ENCODE measurements at regions not wholly inside any gene's neighbourhood (a gene's known extent, or its start where the extent isn't known, plus 50 kb on each side); places are given as distances from the start of the nearest gene placed in this dataset.

- no peaks in the 10 kb centered on the region for H3K27me3 ChIP-seq (ENCODE audit: control insufficient read depth, extremely low read depth, insufficient read depth, low read length)
- TF ChIP-seq, protein P1, sequence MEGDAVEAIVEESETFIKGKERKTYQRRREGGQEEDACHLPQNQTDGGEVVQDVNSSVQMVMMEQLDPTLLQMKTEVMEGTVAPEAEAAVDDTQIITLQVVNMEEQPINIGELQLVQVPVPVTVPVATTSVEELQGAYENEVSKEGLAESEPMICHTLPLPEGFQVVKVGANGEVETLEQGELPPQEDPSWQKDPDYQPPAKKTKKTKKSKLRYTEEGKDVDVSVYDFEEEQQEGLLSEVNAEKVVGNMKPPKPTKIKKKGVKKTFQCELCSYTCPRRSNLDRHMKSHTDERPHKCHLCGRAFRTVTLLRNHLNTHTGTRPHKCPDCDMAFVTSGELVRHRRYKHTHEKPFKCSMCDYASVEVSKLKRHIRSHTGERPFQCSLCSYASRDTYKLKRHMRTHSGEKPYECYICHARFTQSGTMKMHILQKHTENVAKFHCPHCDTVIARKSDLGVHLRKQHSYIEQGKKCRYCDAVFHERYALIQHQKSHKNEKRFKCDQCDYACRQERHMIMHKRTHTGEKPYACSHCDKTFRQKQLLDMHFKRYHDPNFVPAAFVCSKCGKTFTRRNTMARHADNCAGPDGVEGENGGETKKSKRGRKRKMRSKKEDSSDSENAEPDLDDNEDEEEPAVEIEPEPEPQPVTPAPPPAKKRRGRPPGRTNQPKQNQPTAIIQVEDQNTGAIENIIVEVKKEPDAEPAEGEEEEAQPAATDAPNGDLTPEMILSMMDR (optimal IDR thresholded peaks at IDR 0.05 in 1 of 3, IDR thresholded peaks at IDR 0.05 in 1 of 3, conservative IDR thresholded peaks at IDR 0.05 in 1 of 3; ENCODE audit: extremely low read depth in 1 of 3, insufficient read depth in 2 of 3, low read length in 3 of 3): no peak
- TF ChIP-seq EZH2 (IDR thresholded peaks at IDR 0.05; ENCODE audit: low read length): no peak
- no peak overlapping the region for H3K4me3 ChIP-seq (ENCODE audit: control insufficient read depth in 2 of 3, extremely low read depth in 1 of 3, insufficient read depth in 2 of 3, low read depth in 1 of 3, low read length in 3 of 3)
- FAIRE-seq (no peak), DNase-seq (ENCODE audit: low read depth, low spot score) (no peak)
- no peaks in the 10 kb centered on the region for H3K79me2 ChIP-seq (ENCODE audit: control insufficient read depth, insufficient read depth, low read length)
- no peak overlapping the region for H2AFZ ChIP-seq (ENCODE audit: control insufficient read depth, low read length)
- H3K36me3 ChIP-seq (ENCODE audit: control insufficient read depth in 2 of 2, extremely low read depth in 1 of 2, insufficient read depth in 2 of 2, low read length in 2 of 2): no peaks in the 10 kb centered on the region
- H3K9ac ChIP-seq (ENCODE audit: control insufficient read depth, extremely low read depth, insufficient read depth, low read length): no peak overlapping the region
- H3K9me1 ChIP-seq (ENCODE audit: control insufficient read depth, extremely low read depth, insufficient read depth, low read length): no peaks in the 10 kb centered on the region
- no peaks in the 10 kb centered on the region for H3K4me1 ChIP-seq (ENCODE audit: control insufficient read depth, extremely low read depth, insufficient read depth, low read length)
- no peak overlapping the region for H3K4me2 ChIP-seq (ENCODE audit: control insufficient read depth, extremely low read depth, insufficient read depth, low read depth, low read length)
- no peaks in the 10 kb centered on the region for H3K9me3 ChIP-seq (ENCODE audit: control insufficient read depth, low read depth, low read length)
- no peaks in the 10 kb centered on the region for H4K20me1 ChIP-seq (ENCODE audit: control insufficient read depth, extremely low read depth, insufficient read depth, low read length)
- H3K27ac ChIP-seq (ENCODE audit: control insufficient read depth, insufficient read depth, low read length): no peak overlapping the region
- dilution Hi-C loops (cut with MboI; ENCODE audit: extremely low pct_ligation_motif_present, low sequenced_read_pairs): no loop called here
Observed at GRCh38 chr17:5862395-5862794, 207.8 kb upstream of the WSCD1 start.

GRCh38 chr17:5864741-5865657 is 205.2 kb upstream of the WSCD1 start:
- FAIRE-seq (no peak), DNase-seq (ENCODE audit: low read depth, low spot score) (no peak)
- no peak overlapping the region for H3K27ac ChIP-seq (ENCODE audit: control insufficient read depth, insufficient read depth, low read length)
- dilution Hi-C loops (cut with MboI; ENCODE audit: extremely low pct_ligation_motif_present, low sequenced_read_pairs): no loop called here
- no peak overlapping the region for H3K4me2 ChIP-seq (ENCODE audit: control insufficient read depth, extremely low read depth, insufficient read depth, low read depth, low read length)
- H2AFZ ChIP-seq (ENCODE audit: control insufficient read depth, low read length): no peak overlapping the region
- no peaks in the 10 kb centered on the region for H3K9me3 ChIP-seq (ENCODE audit: control insufficient read depth, low read depth, low read length)
- TF ChIP-seq EZH2 (IDR thresholded peaks at IDR 0.05; ENCODE audit: low read length): no peak
- TF ChIP-seq, protein P1 (optimal IDR thresholded peaks at IDR 0.05 in 1 of 3, IDR thresholded peaks at IDR 0.05 in 1 of 3, conservative IDR thresholded peaks at IDR 0.05 in 1 of 3; ENCODE audit: extremely low read depth in 1 of 3, insufficient read depth in 2 of 3, low read length in 3 of 3): no peak
- no peaks in the 10 kb centered on the region for H3K36me3 ChIP-seq (ENCODE audit: control insufficient read depth in 2 of 2, extremely low read depth in 1 of 2, insufficient read depth in 2 of 2, low read length in 2 of 2)
- H3K4me3 ChIP-seq (ENCODE audit: control insufficient read depth in 2 of 3, extremely low read depth in 1 of 3, insufficient read depth in 2 of 3, low read depth in 1 of 3, low read length in 3 of 3): no peak overlapping the region
- no peaks in the 10 kb centered on the region for H3K79me2 ChIP-seq (ENCODE audit: control insufficient read depth, insufficient read depth, low read length)
- no peaks in the 10 kb centered on the region for H3K9me1 ChIP-seq (ENCODE audit: control insufficient read depth, extremely low read depth, insufficient read depth, low read length)
- H3K9ac ChIP-seq (ENCODE audit: control insufficient read depth, extremely low read depth, insufficient read depth, low read length): no peak overlapping the region
- no peaks in the 10 kb centered on the region for H3K4me1 ChIP-seq (ENCODE audit: control insufficient read depth, extremely low read depth, insufficient read depth, low read length)
- no peaks in the 10 kb centered on the region for H4K20me1 ChIP-seq (ENCODE audit: control insufficient read depth, extremely low read depth, insufficient read depth, low read length)
- H3K27me3 ChIP-seq (ENCODE audit: control insufficient read depth, extremely low read depth, insufficient read depth, low read length): no peaks in the 10 kb centered on the region

Measured in keratinocyte (primary cell).